Activated CD8-positive, alpha-beta memory T cell treated with anti-CD3 and anti-CD28 coated beads, Interleukin-2, amount 10 ng/mL, durations not matched to agents 7 days and 5 days (primary cell): ENCODE measurements at regions not wholly inside any gene's neighbourhood (a gene's known extent, or its start where the extent isn't known, plus 50 kb on each side); places are given as distances from the start of the nearest gene placed in this dataset.
"Not testable (repeated sequence)": the region's sequence is repeated elsewhere in the genome, so short reads cannot be mapped to it uniquely, and the experiment has no call there.

Source experiments
- ATAC-seq: fragments of 150-1000 bp; cut with Tn5 transposase; one replicate; pipeline ENCODE4 v1.10.0; 2021; ENCODE audit warnings: moderate library complexity
- CTCF ChIA-PET: fragments of 350-600 bp; sonication (Branson Sonifier 250); formaldehyde crosslinking; loops from one replicate; lab custom pipeline; 2021; ENCODE audit warnings: antibody characterized with exemption; lab: Charles Lee
- DNase-seq: peaks from one replicate; pipeline ENCODE4 v3.0.0-alpha.2; 2020
- H3K27ac Mint-ChIP-seq: one replicate; pipeline ENCODE4 v1.8.0; 2021; ENCODE audit warnings: mild to moderate bottlenecking, mixed read lengths
- H3K27me3 Mint-ChIP-seq: one replicate; pipeline ENCODE4 v1.8.0; 2021; ENCODE audit warnings: mixed read lengths
- H3K36me3 Mint-ChIP-seq: one replicate; pipeline ENCODE4 v1.8.0; 2021; ENCODE audit warnings: mild to moderate bottlenecking, mixed read lengths
- H3K4me1 Mint-ChIP-seq: one replicate; pipeline ENCODE4 v1.8.0; 2021; ENCODE audit warnings: mixed read lengths
- H3K4me3 Mint-ChIP-seq: one replicate; pipeline ENCODE4 v1.8.0; 2021; ENCODE audit warnings: mild to moderate bottlenecking, moderate library complexity, mixed read lengths
- H3K9me3 Mint-ChIP-seq: one replicate; pipeline ENCODE4 v1.8.0; 2022; ENCODE audit warnings: low read depth, mixed read lengths

- no peak for ATAC-seq
- CTCF ChIA-PET, result interaction anchor here (0.7 to 2.2 kb wide), 3 partner anchors 9 to 46 kb away, joined by 3 to 8 read pairs (median 3); no protein-coding TSS in a partner anchor
- H3K27ac Mint-ChIP-seq, result no peak overlapping the region
Measured at GRCh38 chr7:142488842-142489241, 231.0 kb upstream of the PRSS58 start.

DNA sequence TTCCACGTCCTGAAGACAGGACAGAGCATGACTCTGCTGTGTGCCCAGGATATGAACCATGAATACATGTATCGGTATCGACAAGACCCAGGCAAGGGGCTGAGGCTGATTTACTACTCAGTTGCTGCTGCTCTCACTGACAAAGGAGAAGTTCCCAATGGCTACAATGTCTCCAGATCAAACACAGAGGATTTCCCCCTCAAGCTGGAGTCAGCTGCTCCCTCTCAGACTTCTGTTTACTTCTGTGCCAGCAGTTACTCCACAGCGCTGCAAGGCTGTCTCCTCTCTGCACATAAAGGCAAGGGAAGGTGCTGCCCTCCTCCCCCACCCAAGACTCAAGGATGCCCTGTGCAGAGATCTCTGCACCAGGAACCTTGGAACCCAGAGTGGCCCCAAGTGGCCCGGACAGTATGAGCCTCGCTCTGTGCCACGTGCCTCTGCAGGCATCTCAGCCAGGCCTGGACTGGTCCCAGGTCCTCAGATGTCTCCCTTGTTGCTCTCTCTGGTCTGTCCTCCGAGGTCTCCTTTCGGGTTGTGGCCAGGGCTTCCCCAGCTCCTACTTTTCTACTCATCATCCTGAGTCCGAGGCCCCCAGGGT is 230.3 kb upstream of the PRSS58 start:
- peaks cover 11% of the 10 kb centered on the region for H3K4me1 Mint-ChIP-seq
- no peaks in the 10 kb centered on the region for H3K36me3 Mint-ChIP-seq
- no peak overlapping the region for H3K4me3 Mint-ChIP-seq
- H3K27me3 Mint-ChIP-seq, result no peaks in the 10 kb centered on the region
- H3K9me3 Mint-ChIP-seq, result no peaks in the 10 kb centered on the region
- no peak for ATAC-seq
- no peak for DNase-seq
- H3K27ac Mint-ChIP-seq, result no peak overlapping the region
- CTCF ChIA-PET, result interaction anchor here (1.0 to 3.4 kb wide), 3 partner anchors 9 to 28 kb away, joined by 3 to 16 read pairs (median 8); no protein-coding TSS in a partner anchor

More at GRCh38 chr7:142488842-142489241, 231.0 kb upstream of the PRSS58 start:
- Mint-ChIP-seq H3K4me1 (peaks cover 7% of the 10 kb centered on the region), H3K4me3 (no peak overlapping the region), H3K27me3 (no peaks in the 10 kb centered on the region), H3K9me3 (no peaks in the 10 kb centered on the region), H3K36me3 (no peaks in the 10 kb centered on the region)
- DNase-seq, result no peak

DNA sequence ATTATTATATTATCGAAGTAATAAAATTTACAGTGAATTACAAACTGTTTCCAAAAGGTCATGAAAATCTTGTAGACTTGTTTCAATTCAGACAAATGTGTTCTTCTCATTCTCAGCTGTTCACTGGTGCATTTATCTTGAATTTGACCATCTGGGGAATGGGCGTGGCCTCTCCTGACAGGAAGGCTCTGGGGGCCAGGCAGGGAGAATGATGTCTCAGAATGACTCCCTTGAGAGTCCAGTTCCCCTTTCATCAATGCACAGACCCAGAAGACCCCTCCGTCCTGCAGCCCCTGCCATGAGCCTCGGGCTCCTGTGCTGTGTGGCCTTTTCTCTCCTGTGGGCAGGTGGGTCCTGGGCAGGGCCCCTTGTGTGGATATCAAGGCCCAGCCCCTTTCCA is 229.7 kb upstream of the PRSS58 start:
- not testable (repeated sequence) for H3K36me3 Mint-ChIP-seq, ATAC-seq, H3K9me3 Mint-ChIP-seq, H3K27ac Mint-ChIP-seq, H3K4me3 Mint-ChIP-seq, DNase-seq, H3K27me3 Mint-ChIP-seq
- peaks cover 16% of the 10 kb centered on the region for H3K4me1 Mint-ChIP-seq
- CTCF ChIA-PET, result interaction anchor here (2.2 to 5.8 kb wide), 3 partner anchors 8 to 28 kb away, joined by 8 to 55 read pairs (median 16); no protein-coding TSS in a partner anchor

- no peak overlapping the region for H3K4me3 Mint-ChIP-seq
- no peak overlapping the region for H3K27ac Mint-ChIP-seq
- no peaks in the 10 kb centered on the region for H3K27me3 Mint-ChIP-seq
- peaks cover 17% of the 10 kb centered on the region for H3K4me1 Mint-ChIP-seq
- CTCF ChIA-PET, result interaction anchor here (1.6 to 5.8 kb wide), 4 partner anchors 9 to 320 kb away, joined by 3 to 55 read pairs (median 10); no protein-coding TSS in a partner anchor
- ATAC-seq (no peak), DNase-seq (no peak)
- no peaks in the 10 kb centered on the region for H3K36me3 Mint-ChIP-seq
- no peaks in the 10 kb centered on the region for H3K9me3 Mint-ChIP-seq
Measured at GRCh38 chr7:142487124-142487523, 229.3 kb upstream of the PRSS58 start.

DNA sequence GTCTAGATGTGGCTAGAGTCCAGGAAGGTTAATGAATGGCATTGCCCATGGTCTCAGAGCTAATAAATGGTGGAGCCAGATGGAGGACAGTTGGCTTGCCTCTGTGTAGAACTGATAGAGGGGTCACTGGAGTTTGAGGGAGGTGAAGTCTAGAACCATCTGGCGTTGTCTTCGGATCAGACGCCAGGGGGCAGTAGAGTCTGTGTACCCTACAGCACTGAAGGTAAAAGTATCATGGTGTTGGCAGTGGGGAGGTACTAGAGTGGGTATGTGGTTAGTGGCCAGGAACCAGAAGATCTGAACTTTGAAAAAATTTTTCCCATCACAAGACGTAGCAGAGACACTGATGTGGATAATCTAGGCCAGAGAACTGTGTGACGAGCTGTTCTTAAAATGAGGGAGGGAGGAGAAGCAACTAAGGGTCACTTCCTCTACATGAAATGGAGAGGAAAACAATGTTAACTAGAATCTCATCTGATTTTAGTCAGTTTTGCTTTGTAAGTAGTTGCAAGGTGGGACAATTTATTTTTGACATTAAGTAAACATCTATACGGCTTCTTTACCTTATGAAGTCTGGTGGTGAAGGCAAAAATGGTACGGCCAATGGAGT is 227.9 kb upstream of the PRSS58 start:
- peak; percentile 44 for ATAC-seq
- H3K4me3 Mint-ChIP-seq, result no peak overlapping the region
- H3K9me3 Mint-ChIP-seq, result no peaks in the 10 kb centered on the region
- no peak overlapping the region for H3K27ac Mint-ChIP-seq
- no peaks in the 10 kb centered on the region for H3K36me3 Mint-ChIP-seq
- no peaks in the 10 kb centered on the region for H3K27me3 Mint-ChIP-seq
- H3K4me1 Mint-ChIP-seq, result peaks cover 17% of the 10 kb centered on the region
- DNase-seq, result peak; percentile 55
- CTCF ChIA-PET, result interaction anchor here (1.1 to 5.8 kb wide), 8 partner anchors 10 to 321 kb away, joined by 3 to 55 read pairs (median 4); no protein-coding TSS in a partner anchor

- Mint-ChIP-seq H3K36me3 (no peaks in the 10 kb centered on the region), H3K4me3 (no peak overlapping the region), H3K9me3 (no peaks in the 10 kb centered on the region), H3K27me3 (no peaks in the 10 kb centered on the region), H3K4me1 (peaks cover 19% of the 10 kb centered on the region), H3K27ac (no peak overlapping the region)
- CTCF ChIA-PET, result interaction anchor here (0.9 to 5.8 kb wide), 16 partner anchors 10 to 124 kb away, joined by 3 to 55 read pairs (median 4); no protein-coding TSS in a partner anchor
- ATAC-seq (no peak), DNase-seq (no peak)
Measured at GRCh38 chr7:142483659-142484317, 225.9 kb upstream of the PRSS58 start.

DNA sequence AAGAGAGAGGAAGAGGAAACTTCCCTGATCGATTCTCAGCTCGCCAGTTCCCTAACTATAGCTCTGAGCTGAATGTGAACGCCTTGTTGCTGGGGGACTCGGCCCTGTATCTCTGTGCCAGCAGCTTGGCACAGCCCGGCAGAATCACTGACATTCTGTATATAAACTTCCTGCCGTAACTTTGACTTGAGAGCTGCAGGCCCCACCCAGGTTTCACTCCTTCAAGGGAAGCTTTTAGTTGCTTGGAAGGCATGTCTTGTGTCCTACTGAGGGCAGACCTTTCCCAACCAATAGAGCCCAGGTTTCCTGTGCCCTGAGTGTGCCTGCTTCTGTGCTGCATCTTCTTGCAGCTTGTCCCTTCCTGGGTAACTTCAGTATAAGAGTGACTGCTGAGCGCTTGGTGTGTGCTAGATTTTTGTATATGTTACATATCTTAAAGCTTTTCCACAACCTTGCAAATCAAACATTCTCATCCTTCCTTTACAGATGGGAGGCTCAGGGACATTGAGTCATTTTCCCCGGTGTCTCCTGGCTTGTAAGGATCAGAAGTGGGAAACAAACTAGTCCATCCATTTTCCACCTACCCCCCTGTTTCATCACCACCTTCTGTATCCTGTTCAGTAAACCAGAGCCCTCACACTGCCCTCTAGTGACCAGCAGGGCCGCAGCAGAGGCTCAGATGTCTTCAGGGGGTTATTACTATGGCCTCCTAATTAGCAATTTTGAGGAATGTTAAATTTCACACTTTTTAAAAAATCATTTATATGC is 225.2 kb upstream of the PRSS58 start:
- H3K4me3 Mint-ChIP-seq, result peak overlapping the region; percentile 23
- no peaks in the 10 kb centered on the region for H3K9me3 Mint-ChIP-seq
- H3K36me3 Mint-ChIP-seq, result no peaks in the 10 kb centered on the region
- DNase-seq (peak; percentile 76), ATAC-seq (peak; percentile 86)
- peak overlapping the region; percentile 70 for H3K27ac Mint-ChIP-seq
- peaks cover 26% of the 10 kb centered on the region for H3K4me1 Mint-ChIP-seq
- no peaks in the 10 kb centered on the region for H3K27me3 Mint-ChIP-seq
- CTCF ChIA-PET, result interaction anchor here (0.8 to 5.8 kb wide), 20 partner anchors 10 to 124 kb away, joined by 3 to 55 read pairs (median 4); no protein-coding TSS in a partner anchor

- H3K9me3 Mint-ChIP-seq, result no peaks in the 10 kb centered on the region
- ATAC-seq, result no peak
- DNase-seq, result no peak
- no peaks in the 10 kb centered on the region for H3K36me3 Mint-ChIP-seq
- H3K27ac Mint-ChIP-seq, result no peak overlapping the region
- CTCF ChIA-PET, result interaction anchor here (0.8 to 5.8 kb wide), 5 partner anchors 14 to 54 kb away, joined by 3 to 55 read pairs (median 8); no protein-coding TSS in a partner anchor
- H3K27me3 Mint-ChIP-seq, result no peaks in the 10 kb centered on the region
- peaks cover 40% of the 10 kb centered on the region for H3K4me1 Mint-ChIP-seq
- no peak overlapping the region for H3K4me3 Mint-ChIP-seq
Measured at GRCh38 chr7:142481548-142481947, 223.7 kb upstream of the PRSS58 start.

DNA sequence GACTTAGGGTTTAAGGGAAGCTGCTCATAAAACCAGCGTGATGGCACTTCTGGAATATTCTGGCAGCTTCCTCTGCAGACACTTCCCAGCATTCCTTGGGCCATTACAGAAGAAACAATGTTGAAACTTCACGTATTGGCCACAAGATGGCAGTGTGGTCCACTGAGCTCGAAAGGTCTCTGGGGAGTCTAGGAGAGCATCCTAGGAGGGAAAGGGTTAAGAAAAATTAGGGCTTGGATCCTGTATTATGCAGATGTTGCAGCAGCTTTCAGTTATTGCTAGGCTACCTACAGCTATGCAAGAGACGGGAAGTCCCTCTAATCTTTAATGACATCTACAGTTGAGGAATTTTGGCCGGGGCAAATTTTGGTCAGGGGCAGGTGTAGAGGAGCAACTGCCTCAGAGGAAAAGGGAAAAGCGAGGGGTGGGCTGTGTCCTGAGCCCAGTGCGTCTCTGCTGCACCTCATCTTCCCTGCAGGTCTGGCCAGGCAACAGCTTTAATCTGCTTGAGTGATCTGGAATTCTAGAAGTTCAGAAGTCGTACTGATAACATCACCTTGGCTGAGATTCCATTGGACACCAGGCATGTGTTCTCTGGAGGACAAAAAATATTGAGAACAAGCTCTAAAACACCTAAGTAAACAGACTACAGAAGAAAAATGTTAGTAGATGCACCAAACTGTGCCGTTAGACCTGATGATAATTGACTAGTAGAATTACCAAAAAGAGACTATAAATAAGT is 220.8 kb upstream of the PRSS58 start:
- Mint-ChIP-seq H3K27me3 (no peaks in the 10 kb centered on the region), H3K4me3 (no peak overlapping the region), H3K36me3 (no peaks in the 10 kb centered on the region), H3K27ac (peak overlapping the region; percentile 24), H3K9me3 (no peaks in the 10 kb centered on the region), H3K4me1 (peaks cover 33% of the 10 kb centered on the region)
- ATAC-seq (peak; percentile 58), DNase-seq (peak; percentile 49)
- CTCF ChIA-PET, result interaction anchor here (0.7 to 5.5 kb wide), 17 partner anchors 10 to 133 kb away, joined by 3 to 84 read pairs (median 5); no protein-coding TSS in a partner anchor

- CTCF ChIA-PET, result interaction anchor here (0.7 to 5.5 kb wide), 14 partner anchors 10 to 132 kb away, joined by 3 to 84 read pairs (median 5); no protein-coding TSS in a partner anchor
- not testable (repeated sequence) for H3K27ac Mint-ChIP-seq, H3K4me3 Mint-ChIP-seq, H3K9me3 Mint-ChIP-seq, H3K27me3 Mint-ChIP-seq, DNase-seq, H3K36me3 Mint-ChIP-seq, ATAC-seq
- peaks cover 27% of the 10 kb centered on the region for H3K4me1 Mint-ChIP-seq
Measured at GRCh38 chr7:142477801-142478200, 219.9 kb upstream of the PRSS58 start.

DNA sequence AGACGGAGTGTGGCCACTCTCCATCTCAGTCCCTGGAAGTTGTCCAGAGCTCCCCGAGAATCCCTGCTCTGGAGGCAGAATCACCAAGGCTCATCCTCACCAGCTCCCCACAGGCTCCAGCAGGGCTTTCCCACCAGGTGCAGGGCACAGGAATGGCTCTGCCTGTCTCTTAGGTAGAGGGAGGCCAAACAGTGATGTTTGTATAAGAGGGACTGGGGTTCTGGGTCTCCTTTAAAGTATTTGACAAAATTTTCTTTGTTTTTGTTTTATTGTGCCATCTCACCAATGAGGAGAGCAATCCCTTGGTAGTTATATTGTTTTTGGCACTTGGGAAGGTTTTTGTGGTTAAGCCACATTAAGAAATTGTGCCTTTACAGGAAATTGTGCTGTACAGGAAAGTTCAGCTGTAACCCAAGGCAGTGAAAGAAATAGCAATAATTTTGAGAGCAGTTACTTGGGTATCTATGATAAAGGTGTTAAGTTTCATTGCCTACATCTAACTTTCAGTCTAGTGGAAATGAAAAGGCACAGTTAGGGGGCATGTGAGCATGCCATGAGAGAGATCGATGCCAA is 219.3 kb upstream of the PRSS58 start:
- CTCF ChIA-PET, result interaction anchor here (1.9 to 5.5 kb wide), 2 partner anchors 9 to 16 kb away, joined by 9 to 84 read pairs; no protein-coding TSS in a partner anchor
- Mint-ChIP-seq H3K4me3 (no peak overlapping the region), H3K27me3 (no peaks in the 10 kb centered on the region), H3K4me1 (peaks cover 23% of the 10 kb centered on the region), H3K9me3 (no peaks in the 10 kb centered on the region), H3K36me3 (no peaks in the 10 kb centered on the region), H3K27ac (peak overlapping the region; percentile 28)
- DNase-seq (no peak), ATAC-seq (no peak)

DNA sequence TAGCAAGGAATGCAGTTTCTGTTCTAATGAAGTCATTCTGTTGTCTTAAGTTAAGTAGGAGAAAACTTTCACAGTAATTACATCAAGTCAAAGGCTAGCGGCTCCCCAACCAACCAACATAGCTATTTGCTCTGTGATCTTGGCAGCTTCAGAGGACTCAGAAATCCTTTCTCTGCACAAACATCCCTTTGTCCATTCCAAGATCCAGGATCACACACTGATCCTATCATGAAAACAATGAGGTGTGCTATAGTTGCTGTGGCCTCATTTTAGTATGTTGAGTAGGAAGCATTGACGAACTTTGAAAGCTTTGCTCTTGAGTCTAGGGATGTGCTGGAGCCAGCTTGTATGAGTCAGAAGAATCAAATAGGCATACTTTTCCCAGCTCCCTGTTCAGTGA is 218.2 kb upstream of the PRSS58 start:
- peaks cover 23% of the 10 kb centered on the region for H3K4me1 Mint-ChIP-seq
- CTCF ChIA-PET, result interaction anchor here (0.8 to 5.5 kb wide), 4 partner anchors 9 to 62 kb away, joined by 3 to 84 read pairs (median 4); no protein-coding TSS in a partner anchor
- no peak overlapping the region for H3K27ac Mint-ChIP-seq

More for the DNA sequence above, 218.2 kb upstream of the PRSS58 start:
- no peak for ATAC-seq
- H3K27me3 Mint-ChIP-seq, result no peaks in the 10 kb centered on the region
- H3K9me3 Mint-ChIP-seq, result no peaks in the 10 kb centered on the region
- DNase-seq, result no peak
- H3K4me3 Mint-ChIP-seq, result no peak overlapping the region
- no peaks in the 10 kb centered on the region for H3K36me3 Mint-ChIP-seq
